CD4-positive, alpha-beta T cell (primary cell): ENCODE measurements at regions not wholly inside any gene's neighbourhood (a gene's known extent, or its start where the extent isn't known, plus 50 kb on each side); places are given as distances from the start of the nearest gene placed in this dataset.

Source experiments
- ATAC-seq: fragments of 200-7000 bp; cut with Tn5 transposase; one replicate; pipeline ENCODE4 v1.10.0; 2022; ENCODE audit warnings: mild to moderate bottlenecking; ENCODE audit not compliant: poor library complexity
- CTCF ChIA-PET: fragments of 350-600 bp; sonication (Branson Sonifier 250); formaldehyde crosslinking; loops from one replicate; lab custom pipeline; 2021; ENCODE audit warnings: antibody characterized with exemption, inconsistent platforms; lab: Charles Lee
- POLR2A ChIA-PET: fragments of 350-600 bp; sonication (Branson Sonifier 250); formaldehyde crosslinking; loops from one replicate; lab custom pipeline; 2021; ENCODE audit warnings: antibody characterized with exemption, inconsistent platforms; lab: Charles Lee
- DNase-seq, 14 experiments: peaks; one replicate each; pipeline ENCODE4 v3.0.0-alpha.2; 2013 to 2020; ENCODE audit warnings: mixed read lengths in 2 of 14
- H3K27ac ChIP-seq, 2 donors: one replicate each; pipeline versions ENCODE4 v1.5.1 to v1.7.0; 2013; ENCODE audit warnings: low read length in 2 of 2, low read depth in 1 of 2, mild to moderate bottlenecking in 1 of 2
- H3K27me3 ChIP-seq, 2 experiments: 1 replicate in 1 of 2; 2 replicates in 1 of 2; pipeline versions ENCODE4 v1.6.1 to v1.7.0; 2013; ENCODE audit warnings: low read length in 2 of 2, control low read depth in 1 of 2, mild to moderate bottlenecking in 1 of 2, moderate library complexity in 1 of 2; ENCODE audit not compliant: insufficient read depth in 2 of 2, control insufficient read depth in 1 of 2
- H3K36me3 ChIP-seq: one replicate; pipeline ENCODE4 v1.6.1; 2013; ENCODE audit warnings: low read length, control low read depth; ENCODE audit not compliant: insufficient read depth
- H3K4me1 ChIP-seq: one replicate; pipeline ENCODE4 v1.6.1; 2013; ENCODE audit warnings: low read length, control low read depth; ENCODE audit not compliant: insufficient read depth
- H3K4me3 ChIP-seq: one replicate; pipeline ENCODE4 v1.5.1; 2013; ENCODE audit warnings: mild to moderate bottlenecking, low read length, moderate library complexity
- H3K9me3 ChIP-seq, 2 experiments: 1 replicate in 1 of 2; 2 replicates in 1 of 2; pipeline versions ENCODE4 v1.6.1 to v1.7.0; 2013; ENCODE audit warnings: low read length in 2 of 2, mild to moderate bottlenecking in 2 of 2, control low read depth in 1 of 2, moderate library complexity in 1 of 2; ENCODE audit not compliant: control insufficient read depth in 1 of 2, insufficient read depth in 1 of 2
- H3K27ac Mint-ChIP-seq: one replicate; pipeline ENCODE4 v1.8.0; 2020; ENCODE audit warnings: mixed read lengths
- H3K27me3 Mint-ChIP-seq: one replicate; pipeline ENCODE4 v1.8.0; 2021; ENCODE audit warnings: mixed read lengths
- H3K36me3 Mint-ChIP-seq: one replicate; pipeline ENCODE4 v1.8.0; 2021; ENCODE audit warnings: low read depth, mixed read lengths
- H3K4me1 Mint-ChIP-seq: one replicate; pipeline ENCODE4 v1.8.0; 2021; ENCODE audit warnings: low read depth, mixed read lengths
- H3K4me3 Mint-ChIP-seq: one replicate; pipeline ENCODE4 v1.8.0; 2020; ENCODE audit warnings: mild to moderate bottlenecking, mixed read lengths
- H3K9me3 Mint-ChIP-seq: one replicate; pipeline ENCODE4 v1.8.0; 2020; ENCODE audit warnings: mixed read lengths
- intact Hi-C, 2 experiments: fragments of 100-400 bp; cut with DNase I in 1 of 2; cut with micrococcal nuclease in 1 of 2; formaldehyde crosslinking; loops; one replicate each; pipeline versions ENCODE4 v1.15.1 to v1.9.0; 2023 to 2025; cut with DNase I, micrococcal nuclease
- TF ChIP-seq, protein P1 (sequence below): fragments of 200-600 bp; IDR thresholded peaks from one replicate; pipeline ENCODE4 v1.8.0; 2022; ENCODE audit warnings: antibody characterized with exemption, mild to moderate bottlenecking

DNA sequence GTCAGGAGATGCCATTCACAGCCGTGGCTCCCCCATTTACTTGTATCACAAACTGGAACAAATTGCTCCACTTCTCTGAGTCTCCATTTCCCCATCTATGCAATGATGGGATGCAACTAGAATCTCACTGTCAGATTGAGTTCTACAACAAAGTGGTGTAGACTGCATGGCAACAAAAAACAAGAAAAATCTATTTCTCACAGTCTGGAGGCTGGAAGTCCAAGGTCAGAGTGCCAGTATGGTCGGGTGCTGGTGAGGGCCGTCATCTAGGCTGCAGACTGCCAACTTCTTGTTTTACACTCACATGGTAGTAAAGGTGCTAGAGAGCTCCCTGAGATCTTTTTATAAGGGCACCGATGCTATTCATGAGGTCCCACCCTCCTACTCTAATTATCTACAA lies 158.4 kb upstream of the BCL6 start:
- Mint-ChIP-seq H3K9me3 (no peaks in the 10 kb centered on the region), H3K4me1 (no peaks in the 10 kb centered on the region), H3K27me3 (no peaks in the 10 kb centered on the region), H3K36me3 (no peaks in the 10 kb centered on the region), H3K27ac (no peak overlapping the region), H3K4me3 (no peak overlapping the region)
- Histone ChIP-seq H3K36me3 (no peaks in the 10 kb centered on the region), H3K4me1 (no peaks in the 10 kb centered on the region), H3K9me3 (peaks cover 0 to 5% of the 10 kb centered on the region in 2 experiments), H3K4me3 (no peak overlapping the region), H3K27me3 (no peaks in the 10 kb centered on the region), H3K27ac (no peak overlapping the region)
- ChIA-PET CTCF (no interaction called here), POLR2A (no interaction called here)
- DNase-seq (no peak), ATAC-seq (no peak)
- TF ChIP-seq, protein P1, sequence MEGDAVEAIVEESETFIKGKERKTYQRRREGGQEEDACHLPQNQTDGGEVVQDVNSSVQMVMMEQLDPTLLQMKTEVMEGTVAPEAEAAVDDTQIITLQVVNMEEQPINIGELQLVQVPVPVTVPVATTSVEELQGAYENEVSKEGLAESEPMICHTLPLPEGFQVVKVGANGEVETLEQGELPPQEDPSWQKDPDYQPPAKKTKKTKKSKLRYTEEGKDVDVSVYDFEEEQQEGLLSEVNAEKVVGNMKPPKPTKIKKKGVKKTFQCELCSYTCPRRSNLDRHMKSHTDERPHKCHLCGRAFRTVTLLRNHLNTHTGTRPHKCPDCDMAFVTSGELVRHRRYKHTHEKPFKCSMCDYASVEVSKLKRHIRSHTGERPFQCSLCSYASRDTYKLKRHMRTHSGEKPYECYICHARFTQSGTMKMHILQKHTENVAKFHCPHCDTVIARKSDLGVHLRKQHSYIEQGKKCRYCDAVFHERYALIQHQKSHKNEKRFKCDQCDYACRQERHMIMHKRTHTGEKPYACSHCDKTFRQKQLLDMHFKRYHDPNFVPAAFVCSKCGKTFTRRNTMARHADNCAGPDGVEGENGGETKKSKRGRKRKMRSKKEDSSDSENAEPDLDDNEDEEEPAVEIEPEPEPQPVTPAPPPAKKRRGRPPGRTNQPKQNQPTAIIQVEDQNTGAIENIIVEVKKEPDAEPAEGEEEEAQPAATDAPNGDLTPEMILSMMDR: no peak
- intact Hi-C loops: no loop called here

DNA sequence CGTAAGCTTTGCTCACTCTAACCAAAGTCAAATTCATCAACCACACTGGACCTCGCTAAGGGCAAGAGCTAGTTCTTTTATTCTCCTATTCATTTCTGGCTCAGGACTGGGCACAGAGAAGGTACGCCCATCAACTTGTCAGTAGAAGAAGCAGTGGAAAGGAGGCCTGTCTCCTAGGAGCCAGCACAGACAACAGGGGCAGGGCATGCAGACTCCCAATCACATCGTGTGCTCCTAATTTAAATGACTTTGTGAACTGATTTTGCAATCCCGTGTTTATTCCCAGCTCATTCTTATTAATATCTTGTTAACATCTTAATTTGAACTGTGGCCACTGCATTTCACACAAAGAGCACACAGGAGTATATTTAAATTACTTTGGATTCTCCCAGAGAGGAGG lies 161.1 kb upstream of the BCL6 start:
- Histone ChIP-seq H3K27ac (no peak overlapping the region), H3K36me3 (no peaks in the 10 kb centered on the region), H3K9me3 (peaks cover 0 to 5% of the 10 kb centered on the region in 2 experiments), H3K27me3 (no peaks in the 10 kb centered on the region), H3K4me3 (no peak overlapping the region), H3K4me1 (no peaks in the 10 kb centered on the region)
- Mint-ChIP-seq H3K4me3 (no peak overlapping the region), H3K9me3 (no peaks in the 10 kb centered on the region), H3K27me3 (no peaks in the 10 kb centered on the region), H3K36me3 (no peaks in the 10 kb centered on the region), H3K4me1 (no peaks in the 10 kb centered on the region), H3K27ac (no peak overlapping the region)
- DNase-seq (no peak), ATAC-seq (no peak)
- intact Hi-C loops: no loop called here
- POLR2A ChIA-PET: no interaction called here
- TF ChIP-seq, protein P1: no peak
- CTCF ChIA-PET: no interaction called here

DNA sequence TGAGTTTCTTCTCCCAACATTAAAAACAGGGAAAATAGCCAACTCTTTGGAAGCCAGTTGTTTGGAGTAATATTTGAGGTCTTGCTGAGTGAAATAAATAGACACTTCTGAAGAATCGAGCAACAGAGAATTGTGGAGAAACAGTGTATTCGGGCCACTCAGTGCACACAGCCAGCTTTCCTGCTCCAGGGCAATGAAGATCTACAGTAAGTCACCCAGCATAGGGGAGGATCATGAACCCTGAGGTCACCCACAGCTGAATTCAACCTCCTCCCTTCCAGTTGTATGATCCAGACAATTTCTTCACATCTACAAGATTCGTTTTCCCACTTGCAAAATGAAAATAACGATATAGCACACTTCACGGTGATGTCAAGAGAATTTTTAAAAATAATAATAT lies 161.7 kb upstream of the BCL6 start:
- POLR2A ChIA-PET: no interaction called here
- intact Hi-C loops: no loop called here

More for the DNA sequence above, 161.7 kb upstream of the BCL6 start:
- no peaks in the 10 kb centered on the region for H3K4me1 ChIP-seq
- H3K36me3 ChIP-seq: no peaks in the 10 kb centered on the region
- Mint-ChIP-seq H3K27me3 (no peaks in the 10 kb centered on the region), H3K9me3 (no peaks in the 10 kb centered on the region), H3K27ac (no peak overlapping the region), H3K36me3 (no peaks in the 10 kb centered on the region), H3K4me1 (no peaks in the 10 kb centered on the region), H3K4me3 (no peak overlapping the region)
- H3K27ac ChIP-seq: no peak overlapping the region
- no peak for ATAC-seq
- no peaks in the 10 kb centered on the region for H3K27me3 ChIP-seq
- TF ChIP-seq, protein P1: no peak
- H3K4me3 ChIP-seq: no peak overlapping the region
- peaks cover 0 to 5% of the 10 kb centered on the region in 2 experiments for H3K9me3 ChIP-seq
- CTCF ChIA-PET: no interaction called here
- no peak for DNase-seq
